ENCODE measurements at regions not wholly inside any gene's neighbourhood (a gene's known extent, or its start where the extent isn't known, plus 50 kb on each side); places are given as distances from the start of the nearest gene placed in this dataset.

DNA sequence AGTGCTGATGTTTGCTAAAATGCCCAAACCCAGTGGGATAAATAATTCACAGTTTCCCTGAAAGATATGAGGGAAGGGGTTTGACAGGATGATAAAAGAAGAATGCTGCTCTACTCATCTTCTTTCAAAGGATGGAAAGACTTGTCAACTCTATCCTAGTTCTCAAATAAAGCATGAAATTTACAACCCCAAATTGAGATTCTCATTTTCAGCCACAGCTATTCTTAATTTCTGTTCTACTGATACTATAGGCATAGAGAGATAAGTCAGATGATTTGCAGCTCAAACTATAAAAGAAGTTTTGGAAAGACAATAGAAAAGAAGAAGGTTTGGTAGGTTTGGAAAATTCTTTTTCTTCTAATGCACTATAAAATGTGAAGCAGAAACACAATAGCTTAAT lies 542.6 kb downstream of the CSNK1G3 start:
- H3K4me1 ChIP-seq (ENCODE audit: control insufficient read depth, insufficient read depth, low read length, poor library complexity, severe bottlenecking) = no peaks in the 10 kb centered on the region
- H3K9me3 ChIP-seq (ENCODE audit: control insufficient read depth, low read length) = no peaks in the 10 kb centered on the region
- no peaks in the 10 kb centered on the region for H3K36me3 ChIP-seq (ENCODE audit: control insufficient read depth, insufficient read depth, low read length)
- H3K27ac ChIP-seq (ENCODE audit: low read depth, low read length, severe bottlenecking) = no peak overlapping the region
- no peak overlapping the region for H3K4me3 ChIP-seq (ENCODE audit: extremely low read depth, insufficient read depth, low read length, poor library complexity, severe bottlenecking)

DNA sequence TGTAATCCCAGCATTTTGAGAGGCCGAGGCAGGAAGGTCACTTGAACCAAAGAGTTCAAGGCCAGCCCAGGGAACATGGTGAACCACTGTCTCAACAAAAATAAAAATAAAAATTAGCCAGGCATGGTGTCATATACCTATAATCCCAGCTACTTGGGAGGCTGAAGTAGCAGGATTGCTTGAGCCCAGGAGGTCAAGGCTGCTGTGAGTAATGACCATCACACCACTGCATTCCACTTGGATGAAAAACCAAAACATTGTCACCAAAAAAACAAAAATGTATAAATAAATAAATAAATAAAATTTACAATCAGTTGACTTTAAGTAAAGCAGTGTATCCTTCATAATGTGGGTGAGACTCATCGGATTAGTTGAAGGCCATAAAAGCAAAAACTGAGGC lies 541.4 kb downstream of the CSNK1G3 start:
- 83 to 94% methylated on average over 1 to 2 of the region's 2 CpGs for WGBS, 2 experiments (ENCODE audit: insufficient coverage in 2 of 2)
- no peak overlapping the region for H3K4me3 ChIP-seq (ENCODE audit: extremely low read depth, insufficient read depth, low read length, poor library complexity, severe bottlenecking)
- H3K36me3 ChIP-seq (ENCODE audit: control insufficient read depth, insufficient read depth, low read length) = no peaks in the 10 kb centered on the region
- H3K4me1 ChIP-seq (ENCODE audit: control insufficient read depth, insufficient read depth, low read length, poor library complexity, severe bottlenecking) = no peaks in the 10 kb centered on the region
- no peak overlapping the region for H3K27ac ChIP-seq (ENCODE audit: low read depth, low read length, severe bottlenecking)
- H3K9me3 ChIP-seq (ENCODE audit: control insufficient read depth, low read length) = no peaks in the 10 kb centered on the region

- Histone ChIP-seq H3K9me3 (ENCODE audit: control insufficient read depth, low read length) (no peaks in the 10 kb centered on the region), H3K4me1 (ENCODE audit: control insufficient read depth, insufficient read depth, low read length, poor library complexity, severe bottlenecking) (no peaks in the 10 kb centered on the region), H3K36me3 (ENCODE audit: control insufficient read depth, insufficient read depth, low read length) (no peaks in the 10 kb centered on the region), H3K4me3 (ENCODE audit: extremely low read depth, insufficient read depth, low read length, poor library complexity, severe bottlenecking) (no peak overlapping the region), H3K27ac (ENCODE audit: low read depth, low read length, severe bottlenecking) (no peak overlapping the region)
- no CpG with 5 or more reads among the region's 2 CpGs for WGBS, 2 experiments (ENCODE audit: insufficient coverage in 2 of 2)
These were observed 540.2 kb downstream of the CSNK1G3 start for GRCh38 chr5:124052201-124052600.

DNA sequence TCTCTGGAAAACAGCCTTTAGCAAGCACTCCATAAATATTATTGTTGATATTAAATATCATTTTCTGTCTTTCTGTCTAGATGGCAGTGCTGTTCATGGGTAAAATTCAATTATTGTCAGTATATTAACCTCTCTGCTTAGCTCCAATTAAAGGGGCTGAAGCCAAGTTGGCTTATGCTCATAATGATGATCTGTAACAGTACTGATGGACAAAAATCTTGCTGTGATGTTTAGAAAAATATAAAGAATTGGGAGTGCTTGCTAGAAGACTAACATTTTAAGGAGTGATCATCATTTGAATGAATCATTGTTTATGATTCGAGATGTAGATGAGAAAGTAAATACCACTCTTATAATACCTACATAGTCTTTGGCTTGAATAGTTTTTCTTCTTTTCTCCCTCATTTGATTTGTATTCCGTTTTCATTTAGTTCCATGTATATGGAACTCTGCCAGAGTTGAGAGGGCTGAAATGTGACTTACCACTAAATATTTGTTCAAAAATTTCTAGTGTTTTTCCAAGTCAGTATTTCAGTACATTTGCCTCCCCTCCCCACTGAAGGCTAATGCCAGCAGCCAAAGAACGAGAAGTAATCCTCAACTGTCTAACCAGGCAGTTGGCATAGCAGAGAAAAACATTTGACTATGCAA lies 538.3 kb downstream of the CSNK1G3 start:
- no peak overlapping the region for H3K27ac ChIP-seq (ENCODE audit: low read depth, low read length, severe bottlenecking)
- no peaks in the 10 kb centered on the region for H3K36me3 ChIP-seq (ENCODE audit: control insufficient read depth, insufficient read depth, low read length)
- H3K4me3 ChIP-seq (ENCODE audit: extremely low read depth, insufficient read depth, low read length, poor library complexity, severe bottlenecking) = no peak overlapping the region
- H3K9me3 ChIP-seq (ENCODE audit: control insufficient read depth, low read length) = no peaks in the 10 kb centered on the region
- 80% methylated on average over 1 of the region's 3 CpGs; no CpG with 5 or more reads in 1 of the 2 experiments for WGBS, 2 experiments (ENCODE audit: insufficient coverage in 2 of 2)
- H3K4me1 ChIP-seq (ENCODE audit: control insufficient read depth, insufficient read depth, low read length, poor library complexity, severe bottlenecking) = no peaks in the 10 kb centered on the region

- no peak overlapping the region for H3K4me3 ChIP-seq (ENCODE audit: extremely low read depth, insufficient read depth, low read length, poor library complexity, severe bottlenecking)
- H3K36me3 ChIP-seq (ENCODE audit: control insufficient read depth, insufficient read depth, low read length) = no peaks in the 10 kb centered on the region
- 100% methylated on average over 1 of the region's 2 CpGs for WGBS, 2 experiments (ENCODE audit: insufficient coverage in 2 of 2)
These were observed 533.4 kb downstream of the CSNK1G3 start for GRCh38 chr5:124045412-124045811.

GRCh38 chr5:124044613-124045012 lies 532.6 kb downstream of the CSNK1G3 start:
- Histone ChIP-seq H3K4me3 (ENCODE audit: extremely low read depth, insufficient read depth, low read length, poor library complexity, severe bottlenecking) (no peak overlapping the region), H3K9me3 (ENCODE audit: control insufficient read depth, low read length) (no peaks in the 10 kb centered on the region), H3K4me1 (ENCODE audit: control insufficient read depth, insufficient read depth, low read length, poor library complexity, severe bottlenecking) (no peaks in the 10 kb centered on the region), H3K36me3 (ENCODE audit: control insufficient read depth, insufficient read depth, low read length) (no peaks in the 10 kb centered on the region), H3K27ac (ENCODE audit: low read depth, low read length, severe bottlenecking) (no peak overlapping the region)
- no CpG with 5 or more reads among the region's 2 CpGs for WGBS, 2 experiments (ENCODE audit: insufficient coverage in 2 of 2)

More at GRCh38 chr5:124045412-124045811, 533.4 kb downstream of the CSNK1G3 start:
- H3K27ac ChIP-seq (ENCODE audit: low read depth, low read length, severe bottlenecking) = no peak overlapping the region
- H3K4me1 ChIP-seq (ENCODE audit: control insufficient read depth, insufficient read depth, low read length, poor library complexity, severe bottlenecking) = no peaks in the 10 kb centered on the region
- H3K9me3 ChIP-seq (ENCODE audit: control insufficient read depth, low read length) = no peaks in the 10 kb centered on the region

DNA sequence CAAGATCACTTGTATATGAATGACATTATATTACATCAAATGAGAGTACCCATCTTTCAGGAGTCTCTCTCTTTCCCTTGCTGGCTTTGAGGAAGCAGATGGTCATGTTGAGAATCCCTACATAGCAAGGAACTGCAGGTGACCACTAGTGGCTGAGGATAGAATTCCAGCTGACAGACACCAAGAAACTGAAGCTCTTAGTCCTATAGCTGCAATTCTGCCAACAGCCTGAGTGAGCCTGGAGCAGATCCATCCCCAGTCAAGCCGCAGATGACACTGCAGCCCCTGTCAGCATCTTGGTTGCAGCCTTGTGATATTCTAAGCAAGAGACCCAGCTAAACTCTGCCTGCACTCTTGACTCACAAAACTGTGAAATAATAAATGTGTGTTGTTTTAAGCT lies 531.5 kb downstream of the CSNK1G3 start:
- Histone ChIP-seq H3K4me1 (ENCODE audit: control insufficient read depth, insufficient read depth, low read length, poor library complexity, severe bottlenecking) (no peaks in the 10 kb centered on the region), H3K4me3 (ENCODE audit: extremely low read depth, insufficient read depth, low read length, poor library complexity, severe bottlenecking) (no peak overlapping the region), H3K36me3 (ENCODE audit: control insufficient read depth, insufficient read depth, low read length) (no peaks in the 10 kb centered on the region), H3K9me3 (ENCODE audit: control insufficient read depth, low read length) (no peaks in the 10 kb centered on the region), H3K27ac (ENCODE audit: low read depth, low read length, severe bottlenecking) (no peak overlapping the region)
- no CpG with 5 or more reads among the region's 1 CpG for WGBS, 2 experiments (ENCODE audit: insufficient coverage in 2 of 2)

GRCh38 chr5:124040799-124041198 lies 528.8 kb downstream of the CSNK1G3 start:
- H3K4me3 ChIP-seq (ENCODE audit: extremely low read depth, insufficient read depth, low read length, poor library complexity, severe bottlenecking) = no peak overlapping the region
- WGBS, 2 experiments (ENCODE audit: insufficient coverage in 2 of 2) = 100% methylated on average over 1 of the region's 3 CpGs; no CpG with 5 or more reads in 1 of the 2 experiments
- no peaks in the 10 kb centered on the region for H3K9me3 ChIP-seq (ENCODE audit: control insufficient read depth, low read length)
- H3K4me1 ChIP-seq (ENCODE audit: control insufficient read depth, insufficient read depth, low read length, poor library complexity, severe bottlenecking) = no peaks in the 10 kb centered on the region
- no peaks in the 10 kb centered on the region for H3K36me3 ChIP-seq (ENCODE audit: control insufficient read depth, insufficient read depth, low read length)
- no peak overlapping the region for H3K27ac ChIP-seq (ENCODE audit: low read depth, low read length, severe bottlenecking)

- no peak overlapping the region for H3K27ac ChIP-seq (ENCODE audit: low read depth, low read length, severe bottlenecking)
- 100% methylated on average over 1 of the region's 1 CpG; no CpG with 5 or more reads in 1 of the 2 experiments for WGBS, 2 experiments (ENCODE audit: insufficient coverage in 2 of 2)
- H3K36me3 ChIP-seq (ENCODE audit: control insufficient read depth, insufficient read depth, low read length) = no peaks in the 10 kb centered on the region
- H3K9me3 ChIP-seq (ENCODE audit: control insufficient read depth, low read length) = no peaks in the 10 kb centered on the region
- H3K4me3 ChIP-seq (ENCODE audit: extremely low read depth, insufficient read depth, low read length, poor library complexity, severe bottlenecking) = no peak overlapping the region
- H3K4me1 ChIP-seq (ENCODE audit: control insufficient read depth, insufficient read depth, low read length, poor library complexity, severe bottlenecking) = no peaks in the 10 kb centered on the region
These were observed 527.4 kb downstream of the CSNK1G3 start for GRCh38 chr5:124039410-124039809.

DNA sequence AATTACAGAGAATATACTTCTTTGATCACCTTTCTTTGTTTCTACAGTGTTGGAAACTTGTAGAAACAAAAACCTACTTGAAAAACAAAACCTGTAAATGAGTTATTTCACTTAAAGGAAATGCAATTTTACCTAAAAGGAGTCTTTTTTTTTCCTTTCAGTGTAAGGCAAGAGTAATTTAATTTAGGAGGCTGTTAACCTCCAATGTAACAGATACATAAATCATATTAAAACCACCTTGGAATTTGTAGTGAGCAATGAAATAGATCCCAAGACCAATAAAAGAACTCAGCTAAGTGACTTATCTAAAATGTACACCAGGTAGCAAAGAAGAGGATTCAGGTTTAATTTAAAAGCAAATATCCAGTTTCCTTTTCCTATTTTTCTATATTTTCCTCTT lies 524.8 kb downstream of the CSNK1G3 start:
- H3K36me3 ChIP-seq (ENCODE audit: control insufficient read depth, insufficient read depth, low read length) = no peaks in the 10 kb centered on the region
- no peaks in the 10 kb centered on the region for H3K9me3 ChIP-seq (ENCODE audit: control insufficient read depth, low read length)
- H3K4me1 ChIP-seq (ENCODE audit: control insufficient read depth, insufficient read depth, low read length, poor library complexity, severe bottlenecking) = no peaks in the 10 kb centered on the region
- H3K4me3 ChIP-seq (ENCODE audit: extremely low read depth, insufficient read depth, low read length, poor library complexity, severe bottlenecking) = no peak overlapping the region
- no peak overlapping the region for H3K27ac ChIP-seq (ENCODE audit: low read depth, low read length, severe bottlenecking)

DNA sequence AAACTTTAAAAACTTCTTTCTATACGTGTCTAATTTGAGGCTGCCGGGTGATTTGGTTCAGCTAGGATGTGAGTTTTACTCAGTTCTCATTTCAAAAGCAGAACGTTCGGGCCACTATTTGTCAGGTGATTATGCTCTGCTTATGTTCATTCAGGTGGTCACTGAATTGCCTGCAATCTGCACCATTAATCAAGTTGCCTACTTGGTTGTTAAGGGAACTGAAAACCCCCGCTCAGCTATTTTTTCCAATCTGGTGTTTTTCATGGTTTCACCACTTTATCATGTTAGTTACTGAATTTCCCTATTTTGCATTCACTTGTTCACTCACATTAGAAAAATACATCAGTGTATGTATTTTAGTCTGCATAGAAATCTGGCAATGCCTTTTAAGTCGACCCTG lies 523.0 kb downstream of the CSNK1G3 start:
- H3K27ac ChIP-seq (ENCODE audit: low read depth, low read length, severe bottlenecking) = no peak overlapping the region
- H3K4me3 ChIP-seq (ENCODE audit: extremely low read depth, insufficient read depth, low read length, poor library complexity, severe bottlenecking) = no peak overlapping the region
- H3K4me1 ChIP-seq (ENCODE audit: control insufficient read depth, insufficient read depth, low read length, poor library complexity, severe bottlenecking) = no peaks in the 10 kb centered on the region
- no peaks in the 10 kb centered on the region for H3K9me3 ChIP-seq (ENCODE audit: control insufficient read depth, low read length)
- no peaks in the 10 kb centered on the region for H3K36me3 ChIP-seq (ENCODE audit: control insufficient read depth, insufficient read depth, low read length)
- 90 to 100% methylated on average over 2 to 4 of the region's 6 CpGs for WGBS, 2 experiments (ENCODE audit: insufficient coverage in 2 of 2)
